ENCODE measurements at regions not wholly inside any gene's neighbourhood (a gene's known extent, or its start where the extent isn't known, plus 50 kb on each side); places are given as distances from the start of the nearest gene placed in this dataset.

DNA sequence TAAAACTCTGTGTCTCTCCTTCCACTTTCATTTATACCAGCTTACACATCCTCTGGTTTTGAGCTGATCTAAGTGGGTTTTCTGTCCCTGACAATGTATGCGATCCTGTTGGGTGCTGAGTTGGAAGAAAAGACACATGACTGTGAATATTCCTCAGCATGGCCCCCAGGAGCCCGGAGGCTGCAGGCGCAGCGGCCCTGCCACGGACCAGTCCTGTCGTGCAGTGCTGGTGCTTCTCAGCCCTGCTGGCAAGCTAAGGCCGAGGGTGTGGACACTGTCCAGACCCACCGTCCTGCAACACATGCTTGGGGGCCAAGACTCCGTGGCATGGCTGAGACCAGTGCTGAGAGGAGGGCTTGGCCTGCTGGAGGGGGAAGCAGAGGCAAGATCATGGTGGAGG lies 328.9 kb upstream of the IRX2 start:
- Histone ChIP-seq H2AFZ (no peak overlapping the region), H4K20me1 (replicated peaks; ENCODE audit: insufficient read depth) (no peaks in the 10 kb centered on the region), H3K4me3 (no peak overlapping the region), H3F3A (replicated peaks; ENCODE audit: low read depth) (no peaks in the 10 kb centered on the region), H3K27me3 (ENCODE audit: insufficient read depth) (no peaks in the 10 kb centered on the region), H3K9me2 (ENCODE audit: insufficient read depth) (no peaks in the 10 kb centered on the region), H3K4me2 (no peak overlapping the region), H3K4me1 (ENCODE audit: insufficient read depth) (no peaks in the 10 kb centered on the region), H3K27ac (ENCODE audit: low read depth) (no peak overlapping the region), H3K36me3 (ENCODE audit: insufficient read depth) (no peaks in the 10 kb centered on the region), H3K79me2 (replicated peaks; ENCODE audit: insufficient read depth) (no peaks in the 10 kb centered on the region)
- DNase-seq (ENCODE audit: low spot score) (no peak), ATAC-seq (no peak)
- H3K9me3 Mint-ChIP-seq = peaks cover 11% of the 10 kb centered on the region
- no peak overlapping the region for H3K4me3 Mint-ChIP-seq
- H3K36me3 Mint-ChIP-seq (ENCODE audit: low read depth) = peaks cover 9% of the 10 kb centered on the region; the same call in 2 of the 3 replicates
- no peak overlapping the region for H3K27ac Mint-ChIP-seq
- no peak for TF ChIP-seq ZNF331 (CRISPR knock-in tag; IDR thresholded peaks at IDR 0.05; ENCODE audit: low read depth)
- TF ChIP-seq EZH2 (IDR thresholded peaks at IDR 0.05; ENCODE audit: low read depth, unreplicated experiment) = no peak
- no peak for TF ChIP-seq JUNB (IDR thresholded peaks at IDR 0.05; ENCODE audit: unreplicated experiment)
- no peak for TF ChIP-seq STAT1 (IDR thresholded peaks at IDR 0.05; ENCODE audit: unreplicated experiment)
- TF ChIP-seq, protein P1, sequence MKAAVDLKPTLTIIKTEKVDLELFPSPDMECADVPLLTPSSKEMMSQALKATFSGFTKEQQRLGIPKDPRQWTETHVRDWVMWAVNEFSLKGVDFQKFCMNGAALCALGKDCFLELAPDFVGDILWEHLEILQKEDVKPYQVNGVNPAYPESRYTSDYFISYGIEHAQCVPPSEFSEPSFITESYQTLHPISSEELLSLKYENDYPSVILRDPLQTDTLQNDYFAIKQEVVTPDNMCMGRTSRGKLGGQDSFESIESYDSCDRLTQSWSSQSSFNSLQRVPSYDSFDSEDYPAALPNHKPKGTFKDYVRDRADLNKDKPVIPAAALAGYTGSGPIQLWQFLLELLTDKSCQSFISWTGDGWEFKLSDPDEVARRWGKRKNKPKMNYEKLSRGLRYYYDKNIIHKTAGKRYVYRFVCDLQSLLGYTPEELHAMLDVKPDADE (IDR thresholded peaks at IDR 0.05) = no peak
- TF ChIP-seq, protein P2, sequence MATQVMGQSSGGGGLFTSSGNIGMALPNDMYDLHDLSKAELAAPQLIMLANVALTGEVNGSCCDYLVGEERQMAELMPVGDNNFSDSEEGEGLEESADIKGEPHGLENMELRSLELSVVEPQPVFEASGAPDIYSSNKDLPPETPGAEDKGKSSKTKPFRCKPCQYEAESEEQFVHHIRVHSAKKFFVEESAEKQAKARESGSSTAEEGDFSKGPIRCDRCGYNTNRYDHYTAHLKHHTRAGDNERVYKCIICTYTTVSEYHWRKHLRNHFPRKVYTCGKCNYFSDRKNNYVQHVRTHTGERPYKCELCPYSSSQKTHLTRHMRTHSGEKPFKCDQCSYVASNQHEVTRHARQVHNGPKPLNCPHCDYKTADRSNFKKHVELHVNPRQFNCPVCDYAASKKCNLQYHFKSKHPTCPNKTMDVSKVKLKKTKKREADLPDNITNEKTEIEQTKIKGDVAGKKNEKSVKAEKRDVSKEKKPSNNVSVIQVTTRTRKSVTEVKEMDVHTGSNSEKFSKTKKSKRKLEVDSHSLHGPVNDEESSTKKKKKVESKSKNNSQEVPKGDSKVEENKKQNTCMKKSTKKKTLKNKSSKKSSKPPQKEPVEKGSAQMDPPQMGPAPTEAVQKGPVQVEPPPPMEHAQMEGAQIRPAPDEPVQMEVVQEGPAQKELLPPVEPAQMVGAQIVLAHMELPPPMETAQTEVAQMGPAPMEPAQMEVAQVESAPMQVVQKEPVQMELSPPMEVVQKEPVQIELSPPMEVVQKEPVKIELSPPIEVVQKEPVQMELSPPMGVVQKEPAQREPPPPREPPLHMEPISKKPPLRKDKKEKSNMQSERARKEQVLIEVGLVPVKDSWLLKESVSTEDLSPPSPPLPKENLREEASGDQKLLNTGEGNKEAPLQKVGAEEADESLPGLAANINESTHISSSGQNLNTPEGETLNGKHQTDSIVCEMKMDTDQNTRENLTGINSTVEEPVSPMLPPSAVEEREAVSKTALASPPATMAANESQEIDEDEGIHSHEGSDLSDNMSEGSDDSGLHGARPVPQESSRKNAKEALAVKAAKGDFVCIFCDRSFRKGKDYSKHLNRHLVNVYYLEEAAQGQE (IDR thresholded peaks at IDR 0.05; ENCODE audit: unreplicated experiment) = no peak
- TF ChIP-seq, protein P3, sequence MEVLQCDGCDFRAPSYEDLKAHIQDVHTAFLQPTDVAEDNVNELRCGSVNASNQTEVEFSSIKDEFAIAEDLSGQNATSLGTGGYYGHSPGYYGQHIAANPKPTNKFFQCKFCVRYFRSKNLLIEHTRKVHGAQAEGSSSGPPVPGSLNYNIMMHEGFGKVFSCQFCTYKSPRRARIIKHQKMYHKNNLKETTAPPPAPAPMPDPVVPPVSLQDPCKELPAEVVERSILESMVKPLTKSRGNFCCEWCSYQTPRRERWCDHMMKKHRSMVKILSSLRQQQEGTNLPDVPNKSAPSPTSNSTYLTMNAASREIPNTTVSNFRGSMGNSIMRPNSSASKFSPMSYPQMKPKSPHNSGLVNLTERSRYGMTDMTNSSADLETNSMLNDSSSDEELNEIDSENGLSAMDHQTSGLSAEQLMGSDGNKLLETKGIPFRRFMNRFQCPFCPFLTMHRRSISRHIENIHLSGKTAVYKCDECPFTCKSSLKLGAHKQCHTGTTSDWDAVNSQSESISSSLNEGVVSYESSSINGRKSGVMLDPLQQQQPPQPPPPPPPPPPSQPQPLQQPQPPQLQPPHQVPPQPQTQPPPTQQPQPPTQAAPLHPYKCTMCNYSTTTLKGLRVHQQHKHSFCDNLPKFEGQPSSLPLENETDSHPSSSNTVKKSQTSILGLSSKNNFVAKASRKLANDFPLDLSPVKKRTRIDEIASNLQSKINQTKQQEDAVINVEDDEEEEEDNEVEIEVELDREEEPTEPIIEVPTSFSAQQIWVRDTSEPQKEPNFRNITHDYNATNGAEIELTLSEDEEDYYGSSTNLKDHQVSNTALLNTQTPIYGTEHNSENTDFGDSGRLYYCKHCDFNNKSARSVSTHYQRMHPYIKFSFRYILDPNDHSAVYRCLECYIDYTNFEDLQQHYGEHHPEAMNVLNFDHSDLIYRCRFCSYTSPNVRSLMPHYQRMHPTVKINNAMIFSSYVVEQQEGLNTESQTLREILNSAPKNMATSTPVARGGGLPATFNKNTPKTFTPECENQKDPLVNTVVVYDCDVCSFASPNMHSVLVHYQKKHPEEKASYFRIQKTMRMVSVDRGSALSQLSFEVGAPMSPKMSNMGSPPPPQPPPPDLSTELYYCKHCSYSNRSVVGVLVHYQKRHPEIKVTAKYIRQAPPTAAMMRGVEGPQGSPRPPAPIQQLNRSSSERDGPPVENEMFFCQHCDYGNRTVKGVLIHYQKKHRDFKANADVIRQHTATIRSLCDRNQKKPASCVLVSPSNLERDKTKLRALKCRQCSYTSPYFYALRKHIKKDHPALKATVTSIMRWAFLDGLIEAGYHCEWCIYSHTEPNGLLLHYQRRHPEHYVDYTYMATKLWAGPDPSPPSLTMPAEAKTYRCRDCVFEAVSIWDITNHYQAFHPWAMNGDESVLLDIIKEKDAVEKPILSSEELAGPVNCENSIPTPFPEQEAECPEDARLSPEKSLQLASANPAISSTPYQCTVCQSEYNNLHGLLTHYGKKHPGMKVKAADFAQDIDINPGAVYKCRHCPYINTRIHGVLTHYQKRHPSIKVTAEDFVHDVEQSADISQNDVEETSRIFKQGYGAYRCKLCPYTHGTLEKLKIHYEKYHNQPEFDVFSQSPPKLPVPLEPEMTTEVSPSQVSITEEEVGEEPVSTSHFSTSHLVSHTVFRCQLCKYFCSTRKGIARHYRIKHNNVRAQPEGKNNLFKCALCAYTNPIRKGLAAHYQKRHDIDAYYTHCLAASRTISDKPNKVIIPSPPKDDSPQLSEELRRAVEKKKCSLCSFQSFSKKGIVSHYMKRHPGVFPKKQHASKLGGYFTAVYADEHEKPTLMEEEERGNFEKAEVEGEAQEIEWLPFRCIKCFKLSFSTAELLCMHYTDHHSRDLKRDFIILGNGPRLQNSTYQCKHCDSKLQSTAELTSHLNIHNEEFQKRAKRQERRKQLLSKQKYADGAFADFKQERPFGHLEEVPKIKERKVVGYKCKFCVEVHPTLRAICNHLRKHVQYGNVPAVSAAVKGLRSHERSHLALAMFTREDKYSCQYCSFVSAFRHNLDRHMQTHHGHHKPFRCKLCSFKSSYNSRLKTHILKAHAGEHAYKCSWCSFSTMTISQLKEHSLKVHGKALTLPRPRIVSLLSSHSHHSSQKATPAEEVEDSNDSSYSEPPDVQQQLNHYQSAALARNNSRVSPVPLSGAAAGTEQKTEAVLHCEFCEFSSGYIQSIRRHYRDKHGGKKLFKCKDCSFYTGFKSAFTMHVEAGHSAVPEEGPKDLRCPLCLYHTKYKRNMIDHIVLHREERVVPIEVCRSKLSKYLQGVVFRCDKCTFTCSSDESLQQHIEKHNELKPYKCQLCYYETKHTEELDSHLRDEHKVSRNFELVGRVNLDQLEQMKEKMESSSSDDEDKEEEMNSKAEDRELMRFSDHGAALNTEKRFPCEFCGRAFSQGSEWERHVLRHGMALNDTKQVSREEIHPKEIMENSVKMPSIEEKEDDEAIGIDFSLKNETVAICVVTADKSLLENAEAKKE (CRISPR knock-in tag; IDR thresholded peaks at IDR 0.05) = no peak
- TF ChIP-seq NANOG (IDR thresholded peaks at IDR 0.05; ENCODE audit: borderline replicate concordance) = no peak
- TF ChIP-seq POLR2AphosphoS5 (IDR thresholded peaks at IDR 0.05; ENCODE audit: low read depth) = no peak
- TF ChIP-seq CREB1 (CRISPR knock-in tag; IDR thresholded peaks at IDR 0.05; ENCODE audit: low read depth) = no peak
- TF ChIP-seq ZNF114 (CRISPR knock-in tag; IDR thresholded peaks at IDR 0.05) = no peak
- TF ChIP-seq, protein P4, sequence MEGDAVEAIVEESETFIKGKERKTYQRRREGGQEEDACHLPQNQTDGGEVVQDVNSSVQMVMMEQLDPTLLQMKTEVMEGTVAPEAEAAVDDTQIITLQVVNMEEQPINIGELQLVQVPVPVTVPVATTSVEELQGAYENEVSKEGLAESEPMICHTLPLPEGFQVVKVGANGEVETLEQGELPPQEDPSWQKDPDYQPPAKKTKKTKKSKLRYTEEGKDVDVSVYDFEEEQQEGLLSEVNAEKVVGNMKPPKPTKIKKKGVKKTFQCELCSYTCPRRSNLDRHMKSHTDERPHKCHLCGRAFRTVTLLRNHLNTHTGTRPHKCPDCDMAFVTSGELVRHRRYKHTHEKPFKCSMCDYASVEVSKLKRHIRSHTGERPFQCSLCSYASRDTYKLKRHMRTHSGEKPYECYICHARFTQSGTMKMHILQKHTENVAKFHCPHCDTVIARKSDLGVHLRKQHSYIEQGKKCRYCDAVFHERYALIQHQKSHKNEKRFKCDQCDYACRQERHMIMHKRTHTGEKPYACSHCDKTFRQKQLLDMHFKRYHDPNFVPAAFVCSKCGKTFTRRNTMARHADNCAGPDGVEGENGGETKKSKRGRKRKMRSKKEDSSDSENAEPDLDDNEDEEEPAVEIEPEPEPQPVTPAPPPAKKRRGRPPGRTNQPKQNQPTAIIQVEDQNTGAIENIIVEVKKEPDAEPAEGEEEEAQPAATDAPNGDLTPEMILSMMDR (conservative IDR thresholded peaks at IDR 0.05; ENCODE audit: low read depth in 2 of 2) = no peak
- no peak for TF ChIP-seq EZH2phosphoT487 (IDR thresholded peaks at IDR 0.05; ENCODE audit: unreplicated experiment)
- no peaks in the 10 kb centered on the region; the same call in 2 of the 3 replicates for H3K4me1 Mint-ChIP-seq
- peaks cover 8% of the 10 kb centered on the region for H3K27me3 Mint-ChIP-seq (ENCODE audit: insufficient read depth, low read depth, poor library complexity)
